Fibroblast of pulmonary artery (primary cell): ENCODE measurements at regions not wholly inside any gene's neighbourhood (a gene's known extent, or its start where the extent isn't known, plus 50 kb on each side); places are given as distances from the start of the nearest gene placed in this dataset.

Source experiments
- DNase-seq: peaks from one replicate; pipeline ENCODE4 v3.0.0-alpha.2; 2010; ENCODE audit warnings: low read depth
- H3K4me3 ChIP-seq: replicated peaks from 2 replicates; pipeline ENCODE4 v1.5.1; 2011; ENCODE audit warnings: low read depth, mild to moderate bottlenecking, control low read depth, low read length, moderate library complexity
- TF ChIP-seq, protein P1 (sequence below): IDR thresholded peaks from 2 replicates; pipeline ENCODE4 v1.5.1; 2011; ENCODE audit warnings: mild to moderate bottlenecking, control low read depth, low read length, inconsistent platforms; ENCODE audit errors: missing control alignments

DNA sequence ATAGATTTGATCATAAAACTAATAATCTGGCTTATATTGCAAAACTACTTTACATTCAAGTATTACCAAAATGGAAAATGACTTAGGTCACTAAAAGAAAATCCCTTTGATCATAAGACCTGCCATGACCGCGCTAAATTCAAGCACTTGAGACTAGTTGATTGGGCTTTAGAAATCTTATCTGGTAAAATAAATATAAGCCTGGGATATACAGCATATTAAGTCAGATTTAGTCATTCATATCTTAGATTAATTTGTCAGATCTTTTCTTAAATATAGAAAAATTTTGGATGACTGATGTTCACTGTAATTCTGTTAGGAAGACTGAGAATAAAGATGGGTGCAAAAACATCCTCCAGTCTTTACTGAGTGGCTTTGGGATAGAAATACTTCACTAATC lies 450.0 kb downstream of the HTR7 start:
- TF ChIP-seq, protein P1, sequence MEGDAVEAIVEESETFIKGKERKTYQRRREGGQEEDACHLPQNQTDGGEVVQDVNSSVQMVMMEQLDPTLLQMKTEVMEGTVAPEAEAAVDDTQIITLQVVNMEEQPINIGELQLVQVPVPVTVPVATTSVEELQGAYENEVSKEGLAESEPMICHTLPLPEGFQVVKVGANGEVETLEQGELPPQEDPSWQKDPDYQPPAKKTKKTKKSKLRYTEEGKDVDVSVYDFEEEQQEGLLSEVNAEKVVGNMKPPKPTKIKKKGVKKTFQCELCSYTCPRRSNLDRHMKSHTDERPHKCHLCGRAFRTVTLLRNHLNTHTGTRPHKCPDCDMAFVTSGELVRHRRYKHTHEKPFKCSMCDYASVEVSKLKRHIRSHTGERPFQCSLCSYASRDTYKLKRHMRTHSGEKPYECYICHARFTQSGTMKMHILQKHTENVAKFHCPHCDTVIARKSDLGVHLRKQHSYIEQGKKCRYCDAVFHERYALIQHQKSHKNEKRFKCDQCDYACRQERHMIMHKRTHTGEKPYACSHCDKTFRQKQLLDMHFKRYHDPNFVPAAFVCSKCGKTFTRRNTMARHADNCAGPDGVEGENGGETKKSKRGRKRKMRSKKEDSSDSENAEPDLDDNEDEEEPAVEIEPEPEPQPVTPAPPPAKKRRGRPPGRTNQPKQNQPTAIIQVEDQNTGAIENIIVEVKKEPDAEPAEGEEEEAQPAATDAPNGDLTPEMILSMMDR = no peak
- H3K4me3 ChIP-seq = no peak overlapping the region
- no peak for DNase-seq

DNA sequence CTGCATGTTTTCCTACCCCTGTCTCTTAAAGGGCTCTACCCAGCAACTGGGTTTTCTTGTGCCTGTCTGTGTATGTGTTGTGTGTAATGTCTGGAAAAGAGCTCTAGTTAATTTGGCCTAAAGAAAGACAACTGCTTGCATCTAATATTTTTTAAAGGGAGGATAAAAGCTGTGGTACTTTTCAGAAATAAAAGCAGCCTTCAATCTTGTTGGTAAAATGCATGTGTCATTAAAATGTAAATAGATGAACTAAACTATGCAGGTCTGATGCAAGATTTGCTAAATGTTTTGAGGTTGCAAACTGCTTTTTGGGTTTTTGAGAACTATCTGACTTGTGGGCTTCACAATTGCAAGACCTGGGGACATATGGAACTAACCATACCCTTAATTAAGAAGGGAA lies 445.3 kb downstream of the HTR7 start:
- no peak overlapping the region for H3K4me3 ChIP-seq
- TF ChIP-seq, protein P1 = no peak
- no peak for DNase-seq

DNA sequence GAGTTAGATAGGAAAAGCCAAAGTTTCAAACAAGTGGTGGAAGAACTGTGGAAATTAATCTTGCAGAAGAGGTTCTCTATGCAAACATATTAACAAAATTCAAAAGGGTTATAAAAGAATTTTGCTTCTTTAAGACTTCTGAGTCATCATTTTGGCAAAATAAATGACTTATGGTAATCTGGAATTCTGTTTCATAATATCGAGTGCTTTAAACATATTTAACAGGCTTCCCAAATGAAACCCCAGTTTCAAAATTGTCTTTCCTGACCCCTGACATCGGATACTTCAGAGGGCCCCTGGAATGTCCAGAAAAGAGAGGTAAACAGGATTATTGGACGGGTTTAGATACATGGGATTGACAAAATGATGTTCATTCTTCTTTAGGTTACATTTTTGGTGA lies 444.6 kb downstream of the HTR7 start:
- H3K4me3 ChIP-seq = no peak overlapping the region
- TF ChIP-seq, protein P1 = no peak
- DNase-seq = peak; percentile 50

DNA sequence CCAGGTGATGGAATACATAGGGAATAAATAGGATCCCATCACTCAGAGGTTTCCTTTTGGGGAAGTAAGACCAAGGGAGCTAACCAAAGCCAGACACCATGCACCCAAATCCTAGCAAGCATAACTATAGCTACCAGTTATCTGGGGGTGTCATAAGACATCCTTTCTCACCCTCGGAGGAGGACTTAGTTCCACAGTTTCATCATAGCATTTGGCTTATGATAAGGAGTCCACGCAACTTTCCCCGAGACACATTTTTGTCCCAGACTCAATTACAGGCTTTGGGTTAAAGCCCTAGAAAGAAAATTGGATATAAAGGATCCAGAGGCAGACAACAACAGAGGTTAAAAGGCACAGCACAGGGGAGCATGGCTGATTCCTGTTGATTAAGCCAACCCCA lies 442.9 kb downstream of the HTR7 start:
- TF ChIP-seq, protein P1 = no peak
- DNase-seq = peak; percentile 16
- H3K4me3 ChIP-seq = no peak overlapping the region

DNA sequence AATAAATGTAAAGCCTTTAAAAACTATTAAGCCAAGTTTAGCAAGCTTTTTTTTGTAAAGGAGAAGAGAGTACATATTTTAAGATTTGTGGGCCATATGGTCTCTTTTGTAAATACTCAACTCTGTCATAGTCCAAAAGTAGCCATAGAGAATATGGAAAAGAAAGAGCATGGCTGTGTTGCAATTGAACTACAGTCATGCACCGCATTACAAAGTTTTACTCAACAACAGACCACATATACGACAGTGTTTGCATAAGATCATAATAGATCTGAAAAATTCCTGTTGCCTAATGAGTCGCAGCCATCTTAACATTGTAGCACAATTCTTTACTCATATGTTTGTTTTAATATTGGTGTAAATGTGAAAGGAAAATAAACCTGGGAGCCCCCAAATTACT lies 440.8 kb downstream of the HTR7 start:
- TF ChIP-seq, protein P1 = no peak
- no peak overlapping the region for H3K4me3 ChIP-seq
- peak; percentile 91 for DNase-seq

DNA sequence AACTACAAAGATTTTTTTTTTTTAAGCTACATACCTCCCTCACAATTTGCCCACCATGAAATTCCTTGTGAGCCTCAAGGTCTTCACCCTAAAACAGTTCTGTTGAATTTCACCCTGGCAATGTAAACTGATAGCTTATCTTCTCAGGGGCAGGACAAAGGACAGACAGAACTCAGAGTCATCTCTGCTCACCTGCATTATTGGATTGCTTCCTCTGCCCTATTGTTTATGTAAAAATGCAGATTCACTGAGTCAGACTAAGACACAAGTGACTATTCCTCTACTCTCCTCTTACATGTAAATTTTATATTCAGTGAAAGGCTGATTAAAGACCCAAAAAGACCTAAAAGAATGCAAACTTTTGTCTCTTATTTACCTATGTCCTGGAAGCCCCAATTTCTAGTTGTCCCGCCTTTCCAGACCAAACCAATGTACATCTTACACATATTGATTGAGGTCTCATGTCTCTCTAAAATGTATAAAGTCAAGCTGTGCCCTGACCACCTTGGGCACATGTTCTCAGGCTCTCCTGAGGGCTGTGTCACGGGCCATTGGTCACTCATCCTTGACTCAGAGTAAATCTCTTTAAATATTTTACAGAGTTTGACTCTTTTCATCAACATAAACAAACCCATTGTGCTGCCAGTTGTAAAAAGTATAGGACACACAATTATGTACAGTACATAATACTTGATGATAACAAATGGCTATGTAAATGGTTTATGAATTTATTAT lies 440.2 kb downstream of the HTR7 start:
- H3K4me3 ChIP-seq = no peak overlapping the region
- TF ChIP-seq, protein P1 = no peak
- DNase-seq = no peak
